CD4-positive, alpha-beta memory T cell (primary cell): ENCODE measurements at regions not wholly inside any gene's neighbourhood (a gene's known extent, or its start where the extent isn't known, plus 50 kb on each side); places are given as distances from the start of the nearest gene placed in this dataset.
A peak's percentile ranks its signal among the peaks of the same experiment; 100 is the strongest.

Source experiments
- CTCF ChIA-PET: fragments of 350-600 bp; sonication (Branson Sonifier 250); formaldehyde crosslinking; loops from one replicate; lab custom pipeline; 2021; ENCODE audit warnings: inconsistent platforms; ENCODE audit not compliant: partially characterized antibody; lab: Charles Lee
- POLR2A ChIA-PET: fragments of 350-600 bp; sonication (Branson Sonifier 250); formaldehyde crosslinking; loops from one replicate; lab custom pipeline; 2021; ENCODE audit not compliant: partially characterized antibody; lab: Charles Lee
- DNase-seq, 5 donors: peaks; one replicate each; pipeline versions ENCODE4 v3.0.0 to v3.0.0-alpha.2; 2020 to 2022; ENCODE audit warnings: mixed read lengths in 1 of 5
- H3K27ac ChIP-seq: one replicate; pipeline ENCODE4 v1.7.0; 2013; ENCODE audit warnings: low read depth, low read length
- H3K27me3 ChIP-seq: 2 replicates; pipeline ENCODE4 v1.7.0; 2013; ENCODE audit warnings: mild to moderate bottlenecking, low read length, moderate library complexity; ENCODE audit not compliant: insufficient read depth
- H3K36me3 ChIP-seq: 2 replicates; pipeline ENCODE4 v1.7.0; 2013; ENCODE audit warnings: mild to moderate bottlenecking, low read length, moderate library complexity; ENCODE audit not compliant: insufficient read depth
- H3K4me1 ChIP-seq: 2 replicates; pipeline ENCODE4 v1.7.0; 2013; ENCODE audit warnings: mild to moderate bottlenecking, low read length, moderate library complexity; ENCODE audit not compliant: insufficient read depth
- H3K4me3 ChIP-seq, 2 donors: one replicate each; pipeline ENCODE4 v1.7.0; 2013; ENCODE audit warnings: low read length in 2 of 2, mild to moderate bottlenecking in 1 of 2
- H3K9me3 ChIP-seq, 2 donors: one replicate each; pipeline ENCODE4 v1.7.0; 2013; ENCODE audit warnings: low read length in 2 of 2, control low read depth in 1 of 2; ENCODE audit not compliant: control insufficient read depth in 1 of 2
- H3K27ac Mint-ChIP-seq, 7 donors: one replicate each; pipeline ENCODE4 v1.8.0; 2020 to 2021; ENCODE audit warnings: mixed read lengths in 7 of 7, mild to moderate bottlenecking in 6 of 7, inconsistent platforms in 3 of 7, moderate library complexity in 3 of 7
- H3K27me3 Mint-ChIP-seq, 2 donors: one replicate each; pipeline ENCODE4 v1.8.0; 2020 to 2021; ENCODE audit warnings: mixed read lengths in 2 of 2
- H3K36me3 Mint-ChIP-seq, 2 donors: one replicate each; pipeline ENCODE4 v1.8.0; 2020 to 2021; ENCODE audit warnings: mixed read lengths in 2 of 2, inconsistent platforms in 1 of 2, mild to moderate bottlenecking in 1 of 2
- H3K4me1 Mint-ChIP-seq, 4 donors: one replicate each; pipeline ENCODE4 v1.8.0; 2020 to 2021; ENCODE audit warnings: mixed read lengths in 4 of 4, mild to moderate bottlenecking in 1 of 4
- H3K4me3 Mint-ChIP-seq, 8 donors: one replicate each; pipeline ENCODE4 v1.8.0; 2020 to 2021; ENCODE audit warnings: mixed read lengths in 8 of 8, mild to moderate bottlenecking in 7 of 8, moderate library complexity in 6 of 8, inconsistent platforms in 3 of 8
- H3K9me3 Mint-ChIP-seq, 8 donors: one replicate each; pipeline ENCODE4 v1.8.0; 2020 to 2021; ENCODE audit warnings: mixed read lengths in 8 of 8, mild to moderate bottlenecking in 5 of 8, inconsistent platforms in 3 of 8, moderate library complexity in 1 of 8
- intact Hi-C: fragments of 100-400 bp; cut with micrococcal nuclease; formaldehyde crosslinking; loops from one replicate; pipeline ENCODE4 v1.15.1; 2023

DNA sequence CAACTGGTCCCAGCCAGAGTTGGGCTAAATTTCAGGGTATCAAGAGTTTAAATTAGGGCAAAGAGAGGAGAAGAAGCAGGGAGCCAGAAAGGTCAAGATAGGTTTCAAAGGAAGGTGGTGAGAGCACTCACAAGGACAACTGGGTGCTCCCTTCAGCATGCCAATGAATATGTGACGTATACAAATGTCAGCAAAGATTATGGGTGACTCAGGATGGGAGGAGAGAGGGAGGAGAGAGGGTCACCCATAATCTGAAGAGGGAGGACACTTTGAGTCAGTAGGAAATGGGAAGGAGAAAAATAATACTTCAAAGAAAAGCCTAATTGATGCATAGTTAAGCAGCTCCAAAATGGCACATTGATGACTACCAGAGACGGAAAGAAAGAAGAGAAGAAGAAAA is 53.1 kb upstream of the ABCA12 start:
- CTCF ChIA-PET: no interaction called here

DNA sequence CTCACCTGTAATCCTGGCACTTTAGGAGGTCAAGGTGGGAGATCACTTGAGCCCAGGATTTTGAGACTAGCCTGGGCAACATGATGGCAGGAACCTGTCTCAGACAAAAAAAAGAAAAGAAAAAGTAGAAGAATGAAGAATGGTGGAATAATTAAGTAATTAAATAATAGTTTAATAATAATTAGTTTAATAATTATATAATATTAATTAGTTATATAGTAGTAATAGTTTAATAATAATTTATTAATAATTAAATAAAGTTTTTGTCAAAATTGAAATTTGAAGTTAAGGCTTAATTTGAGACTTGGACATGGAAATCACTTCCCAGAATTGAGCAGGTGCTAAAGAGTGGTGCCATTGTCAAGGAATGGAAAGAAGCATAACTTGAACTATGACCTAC is 52.2 kb upstream of the ABCA12 start:
- DNase-seq: no peak
- ChIA-PET CTCF (no interaction called here), POLR2A (no interaction called here)
- H3K4me3 Mint-ChIP-seq: no peak overlapping the region
- H3K27ac ChIP-seq: no peak overlapping the region
- no peak overlapping the region for H3K27ac Mint-ChIP-seq
- no peaks in the 10 kb centered on the region for H3K36me3 ChIP-seq
- no peaks in the 10 kb centered on the region for H3K27me3 ChIP-seq
- peaks cover 0 to 6% (median 0%) of the 10 kb centered on the region in 8 donors for H3K9me3 Mint-ChIP-seq
- intact Hi-C loops: no loop called here
- no peaks in the 10 kb centered on the region for H3K4me1 ChIP-seq
- no peak overlapping the region for H3K4me3 ChIP-seq
- no peaks in the 10 kb centered on the region for H3K4me1 Mint-ChIP-seq
- no peaks in the 10 kb centered on the region for H3K36me3 Mint-ChIP-seq
- H3K9me3 ChIP-seq: no peaks in the 10 kb centered on the region
- H3K27me3 Mint-ChIP-seq: peaks cover 9% of the 10 kb centered on the region in 2 donors

More for the DNA sequence above, 53.1 kb upstream of the ABCA12 start:
- intact Hi-C loops: no loop called here
- Histone ChIP-seq H3K27me3 (no peaks in the 10 kb centered on the region), H3K4me1 (no peaks in the 10 kb centered on the region), H3K27ac (no peak overlapping the region), H3K36me3 (no peaks in the 10 kb centered on the region), H3K4me3 (no peak overlapping the region), H3K9me3 (no peaks in the 10 kb centered on the region)
- POLR2A ChIA-PET: no interaction called here
- Mint-ChIP-seq H3K36me3 (no peaks in the 10 kb centered on the region), H3K4me1 (no peaks in the 10 kb centered on the region), H3K4me3 (no peak overlapping the region), H3K27ac (no peak overlapping the region), H3K27me3 (peaks cover 9% of the 10 kb centered on the region in 2 donors), H3K9me3 (peaks cover 0 to 6% (median 0%) of the 10 kb centered on the region in 8 donors)
- DNase-seq: no peak

GRCh38 chr2:215189393-215189792 is 51.0 kb upstream of the ABCA12 start:
- H3K36me3 Mint-ChIP-seq: no peaks in the 10 kb centered on the region
- DNase-seq: no peak
- Histone ChIP-seq H3K27ac (no peak overlapping the region), H3K9me3 (no peaks in the 10 kb centered on the region), H3K27me3 (no peaks in the 10 kb centered on the region), H3K4me1 (no peaks in the 10 kb centered on the region), H3K36me3 (no peaks in the 10 kb centered on the region), H3K4me3 (no peak overlapping the region)
- ChIA-PET CTCF (no interaction called here), POLR2A (no interaction called here)
- intact Hi-C loops: no loop called here
- peak overlapping the region in 1 of 7 donors; percentile 39 for H3K27ac Mint-ChIP-seq
- H3K4me1 Mint-ChIP-seq: no peaks in the 10 kb centered on the region
- peaks cover 0 to 6% (median 0%) of the 10 kb centered on the region in 8 donors for H3K9me3 Mint-ChIP-seq
- H3K27me3 Mint-ChIP-seq: peaks cover 9% of the 10 kb centered on the region in 2 donors
- H3K4me3 Mint-ChIP-seq: no peak overlapping the region
